ENCODE measurements at regions not wholly inside any gene's neighbourhood (a gene's known extent, or its start where the extent isn't known, plus 50 kb on each side); places are given as distances from the start of the nearest gene placed in this dataset.

DNA sequence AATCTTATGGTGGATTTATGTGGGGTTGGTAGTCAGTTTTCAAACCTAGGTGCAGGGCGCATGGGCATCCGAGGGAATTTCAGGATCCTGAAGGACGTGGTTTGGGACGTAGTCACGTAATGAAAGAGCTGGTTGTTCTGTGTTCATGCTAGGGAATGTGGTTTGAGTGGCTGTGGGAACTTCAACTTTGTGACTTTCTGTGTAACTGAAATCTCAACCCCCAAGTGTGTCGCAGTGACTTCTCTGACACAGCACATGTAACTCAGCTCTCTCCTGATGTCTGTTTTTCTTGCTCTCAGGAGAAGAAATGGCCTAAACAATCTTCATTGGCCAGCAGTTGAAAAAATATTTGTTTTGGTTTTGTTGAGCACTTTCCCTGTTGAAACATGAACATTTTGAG is 199.0 kb downstream of the PTEN start (continued):
- no peak for TF ChIP-seq SREBF2 (IDR thresholded peaks at IDR 0.05; ENCODE audit: low read length)
- TF ChIP-seq, protein P1, sequence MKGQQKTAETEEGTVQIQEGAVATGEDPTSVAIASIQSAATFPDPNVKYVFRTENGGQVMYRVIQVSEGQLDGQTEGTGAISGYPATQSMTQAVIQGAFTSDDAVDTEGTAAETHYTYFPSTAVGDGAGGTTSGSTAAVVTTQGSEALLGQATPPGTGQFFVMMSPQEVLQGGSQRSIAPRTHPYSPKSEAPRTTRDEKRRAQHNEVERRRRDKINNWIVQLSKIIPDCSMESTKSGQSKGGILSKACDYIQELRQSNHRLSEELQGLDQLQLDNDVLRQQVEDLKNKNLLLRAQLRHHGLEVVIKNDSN (IDR thresholded peaks at IDR 0.05; ENCODE audit: borderline replicate concordance, extremely low read length, insufficient read depth, low read depth, low read length), result no peak
- no peak for TF ChIP-seq PAX8 (IDR thresholded peaks at IDR 0.05)
- TF ChIP-seq CREB1 (IDR thresholded peaks at IDR 0.05; ENCODE audit: low read depth), result no peak
- TF ChIP-seq JUND (IDR thresholded peaks at IDR 0.05; ENCODE audit: low read depth, low read length), result no peak
- TF ChIP-seq NFYB (IDR thresholded peaks at IDR 0.05; ENCODE audit: insufficient read depth, low read depth, low read length), result no peak
- no peak for TF ChIP-seq RFX5 (IDR thresholded peaks at IDR 0.05; ENCODE audit: low read depth, low read length)
- TF ChIP-seq, protein P2, sequence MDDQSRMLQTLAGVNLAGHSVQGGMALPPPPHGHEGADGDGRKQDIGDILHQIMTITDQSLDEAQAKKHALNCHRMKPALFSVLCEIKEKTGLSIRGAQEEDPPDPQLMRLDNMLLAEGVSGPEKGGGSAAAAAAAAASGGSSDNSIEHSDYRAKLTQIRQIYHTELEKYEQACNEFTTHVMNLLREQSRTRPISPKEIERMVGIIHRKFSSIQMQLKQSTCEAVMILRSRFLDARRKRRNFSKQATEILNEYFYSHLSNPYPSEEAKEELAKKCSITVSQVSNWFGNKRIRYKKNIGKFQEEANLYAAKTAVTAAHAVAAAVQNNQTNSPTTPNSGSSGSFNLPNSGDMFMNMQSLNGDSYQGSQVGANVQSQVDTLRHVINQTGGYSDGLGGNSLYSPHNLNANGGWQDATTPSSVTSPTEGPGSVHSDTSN (IDR thresholded peaks at IDR 0.05; ENCODE audit: insufficient replicate concordance, low read depth, low read length), result no peak
- no peak for TF ChIP-seq CREM (IDR thresholded peaks at IDR 0.05; ENCODE audit: low read depth)
- TF ChIP-seq CHD1 (IDR thresholded peaks at IDR 0.05; ENCODE audit: low read depth, low read length), result no peak
- TF ChIP-seq ZBED1 (IDR thresholded peaks at IDR 0.05; ENCODE audit: borderline replicate concordance), result peak; percentile 63; the same call in 1 of the 2 replicates
- TF ChIP-seq MTA3 (IDR thresholded peaks at IDR 0.05; ENCODE audit: borderline replicate concordance, low read length), result no peak
- TF ChIP-seq ZNF24 (IDR thresholded peaks at IDR 0.05), result no peak; the same call in none of the 2 replicates
- TF ChIP-seq ZSCAN29 (IDR thresholded peaks at IDR 0.05), result no peak
- 0 out of 2 replicates have a peak, but pooled peaks have one; percentile 44 for TF ChIP-seq ZNF207 (IDR thresholded peaks at IDR 0.05; ENCODE audit: borderline replicate concordance)
- TF ChIP-seq, protein P3, sequence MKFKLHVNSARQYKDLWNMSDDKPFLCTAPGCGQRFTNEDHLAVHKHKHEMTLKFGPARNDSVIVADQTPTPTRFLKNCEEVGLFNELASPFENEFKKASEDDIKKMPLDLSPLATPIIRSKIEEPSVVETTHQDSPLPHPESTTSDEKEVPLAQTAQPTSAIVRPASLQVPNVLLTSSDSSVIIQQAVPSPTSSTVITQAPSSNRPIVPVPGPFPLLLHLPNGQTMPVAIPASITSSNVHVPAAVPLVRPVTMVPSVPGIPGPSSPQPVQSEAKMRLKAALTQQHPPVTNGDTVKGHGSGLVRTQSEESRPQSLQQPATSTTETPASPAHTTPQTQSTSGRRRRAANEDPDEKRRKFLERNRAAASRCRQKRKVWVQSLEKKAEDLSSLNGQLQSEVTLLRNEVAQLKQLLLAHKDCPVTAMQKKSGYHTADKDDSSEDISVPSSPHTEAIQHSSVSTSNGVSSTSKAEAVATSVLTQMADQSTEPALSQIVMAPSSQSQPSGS (IDR thresholded peaks at IDR 0.05; ENCODE audit: low read length), result peak; percentile 91
- TF ChIP-seq, protein P4, sequence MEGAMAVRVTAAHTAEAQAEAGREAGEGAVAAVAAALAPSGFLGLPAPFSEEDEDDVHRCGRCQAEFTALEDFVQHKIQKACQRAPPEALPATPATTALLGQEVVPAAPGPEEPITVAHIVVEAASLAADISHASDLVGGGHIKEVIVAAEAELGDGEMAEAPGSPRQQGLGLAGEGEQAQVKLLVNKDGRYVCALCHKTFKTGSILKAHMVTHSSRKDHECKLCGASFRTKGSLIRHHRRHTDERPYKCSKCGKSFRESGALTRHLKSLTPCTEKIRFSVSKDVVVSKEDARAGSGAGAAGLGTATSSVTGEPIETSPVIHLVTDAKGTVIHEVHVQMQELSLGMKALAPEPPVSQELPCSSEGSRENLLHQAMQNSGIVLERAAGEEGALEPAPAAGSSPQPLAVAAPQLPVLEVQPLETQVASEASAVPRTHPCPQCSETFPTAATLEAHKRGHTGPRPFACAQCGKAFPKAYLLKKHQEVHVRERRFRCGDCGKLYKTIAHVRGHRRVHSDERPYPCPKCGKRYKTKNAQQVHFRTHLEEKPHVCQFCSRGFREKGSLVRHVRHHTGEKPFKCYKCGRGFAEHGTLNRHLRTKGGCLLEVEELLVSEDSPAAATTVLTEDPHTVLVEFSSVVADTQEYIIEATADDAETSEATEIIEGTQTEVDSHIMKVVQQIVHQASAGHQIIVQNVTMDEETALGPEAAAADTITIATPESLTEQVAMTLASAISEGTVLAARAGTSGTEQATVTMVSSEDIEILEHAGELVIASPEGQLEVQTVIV (IDR thresholded peaks at IDR 0.05; ENCODE audit: borderline replicate concordance, partially characterized antibody), result no peak
- peak; percentile 70 for TF ChIP-seq TCF12 (IDR thresholded peaks at IDR 0.05; ENCODE audit: low read depth, low read length)
- TF ChIP-seq STAT1 (conservative IDR thresholded peaks at IDR 0.05), result no peak
- 0 out of 2 replicates have a peak, but pooled peaks have one; percentile 50 for TF ChIP-seq WRNIP1 (IDR thresholded peaks at IDR 0.05; ENCODE audit: borderline replicate concordance, low read depth, low read length)
- no peak for TF ChIP-seq SREBF1 (IDR thresholded peaks at IDR 0.05; ENCODE audit: low read length)
- TF ChIP-seq, protein P5, sequence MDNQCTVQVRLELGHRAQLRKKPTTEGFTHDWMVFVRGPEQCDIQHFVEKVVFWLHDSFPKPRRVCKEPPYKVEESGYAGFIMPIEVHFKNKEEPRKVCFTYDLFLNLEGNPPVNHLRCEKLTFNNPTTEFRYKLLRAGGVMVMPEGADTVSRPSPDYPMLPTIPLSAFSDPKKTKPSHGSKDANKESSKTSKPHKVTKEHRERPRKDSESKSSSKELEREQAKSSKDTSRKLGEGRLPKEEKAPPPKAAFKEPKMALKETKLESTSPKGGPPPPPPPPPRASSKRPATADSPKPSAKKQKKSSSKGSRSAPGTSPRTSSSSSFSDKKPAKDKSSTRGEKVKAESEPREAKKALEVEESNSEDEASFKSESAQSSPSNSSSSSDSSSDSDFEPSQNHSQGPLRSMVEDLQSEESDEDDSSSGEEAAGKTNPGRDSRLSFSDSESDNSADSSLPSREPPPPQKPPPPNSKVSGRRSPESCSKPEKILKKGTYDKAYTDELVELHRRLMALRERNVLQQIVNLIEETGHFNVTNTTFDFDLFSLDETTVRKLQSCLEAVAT (IDR thresholded peaks at IDR 0.05), result peak; percentile 67; the same call in 1 of the 2 replicates

All from GM12878 (cell line).